ENCODE measurements at regions not wholly inside any gene's neighbourhood (a gene's known extent, or its start where the extent isn't known, plus 50 kb on each side); places are given as distances from the start of the nearest gene placed in this dataset.

- in situ Hi-C loops (cut with MboI; ENCODE audit: low sequenced_read_pairs): no loop called here
- H3K9me3 ChIP-seq: no peaks in the 10 kb centered on the region
- H3K4me1 ChIP-seq: no peaks in the 10 kb centered on the region
- no peaks in the 10 kb centered on the region for H3K27me3 ChIP-seq (ENCODE audit: low read depth)
- no peaks in the 10 kb centered on the region for H3K36me3 ChIP-seq (replicated peaks)
- no peak overlapping the region for H3K4me3 ChIP-seq
- DNase-seq (ENCODE audit: low spot score in 2 of 2): no peak
Observed at GRCh38 chr5:98403131-98403530, 370.3 kb upstream of the RGMB start.

- Histone ChIP-seq H3K4me1 (no peaks in the 10 kb centered on the region), H3K36me3 (replicated peaks) (no peaks in the 10 kb centered on the region), H3K9me3 (no peaks in the 10 kb centered on the region), H3K27me3 (ENCODE audit: low read depth) (no peaks in the 10 kb centered on the region), H3K4me3 (no peak overlapping the region)
- in situ Hi-C loops (cut with MboI; ENCODE audit: low sequenced_read_pairs): no loop called here
- DNase-seq (ENCODE audit: low spot score in 2 of 2): no peak
Observed at GRCh38 chr5:98414938-98415337, 358.5 kb upstream of the RGMB start.

GRCh38 chr5:98415663-98416062 is 357.8 kb upstream of the RGMB start:
- Histone ChIP-seq H3K9me3 (no peaks in the 10 kb centered on the region), H3K4me1 (no peaks in the 10 kb centered on the region), H3K36me3 (replicated peaks) (no peaks in the 10 kb centered on the region), H3K4me3 (no peak overlapping the region), H3K27me3 (ENCODE audit: low read depth) (no peaks in the 10 kb centered on the region; the same call in 1 of the 2 replicates)
- no peak for DNase-seq (ENCODE audit: low spot score in 2 of 2)
- in situ Hi-C loops (cut with MboI; ENCODE audit: low sequenced_read_pairs): no loop called here

GRCh38 chr5:98416541-98416940 is 356.9 kb upstream of the RGMB start:
- in situ Hi-C loops (cut with MboI; ENCODE audit: low sequenced_read_pairs): no loop called here

GRCh38 chr5:98419825-98420224 is 353.6 kb upstream of the RGMB start:
- Histone ChIP-seq H3K4me3 (no peak overlapping the region), H3K27me3 (ENCODE audit: low read depth) (no peaks in the 10 kb centered on the region; the same call in 1 of the 2 replicates), H3K4me1 (no peaks in the 10 kb centered on the region), H3K36me3 (replicated peaks) (no peaks in the 10 kb centered on the region), H3K9me3 (no peaks in the 10 kb centered on the region)
- DNase-seq (ENCODE audit: low spot score in 2 of 2): no peak
- in situ Hi-C loops (cut with MboI; ENCODE audit: low sequenced_read_pairs): no loop called here

More at GRCh38 chr5:98416541-98416940, 356.9 kb upstream of the RGMB start:
- H3K4me3 ChIP-seq: no peak overlapping the region
- no peaks in the 10 kb centered on the region; the same call in 1 of the 2 replicates for H3K27me3 ChIP-seq (ENCODE audit: low read depth)
- H3K9me3 ChIP-seq: no peaks in the 10 kb centered on the region
- H3K36me3 ChIP-seq (replicated peaks): no peaks in the 10 kb centered on the region
- H3K4me1 ChIP-seq: no peaks in the 10 kb centered on the region
- DNase-seq (ENCODE audit: low spot score in 2 of 2): no peak

- Histone ChIP-seq H3K9me3 (no peaks in the 10 kb centered on the region), H3K4me1 (no peaks in the 10 kb centered on the region), H3K36me3 (replicated peaks) (no peaks in the 10 kb centered on the region), H3K4me3 (no peak overlapping the region), H3K27me3 (ENCODE audit: low read depth) (no peaks in the 10 kb centered on the region; the same call in 1 of the 2 replicates)
- in situ Hi-C loops (cut with MboI; ENCODE audit: low sequenced_read_pairs): no loop called here
- DNase-seq (ENCODE audit: low spot score in 2 of 2): no peak
Observed at GRCh38 chr5:98424681-98425450, 348.6 kb upstream of the RGMB start.

GRCh38 chr5:98425640-98426039 is 347.8 kb upstream of the RGMB start:
- in situ Hi-C loops (cut with MboI; ENCODE audit: low sequenced_read_pairs): no loop called here
- Histone ChIP-seq H3K36me3 (replicated peaks) (no peaks in the 10 kb centered on the region), H3K9me3 (no peaks in the 10 kb centered on the region), H3K27me3 (ENCODE audit: low read depth) (no peaks in the 10 kb centered on the region), H3K4me3 (no peak overlapping the region), H3K4me1 (no peaks in the 10 kb centered on the region)
- no peak for DNase-seq (ENCODE audit: low spot score in 2 of 2)

- in situ Hi-C loops (cut with MboI; ENCODE audit: low sequenced_read_pairs): no loop called here
- H3K36me3 ChIP-seq (replicated peaks): no peaks in the 10 kb centered on the region
- no peaks in the 10 kb centered on the region for H3K27me3 ChIP-seq (ENCODE audit: low read depth)
- no peaks in the 10 kb centered on the region for H3K9me3 ChIP-seq
- no peak overlapping the region for H3K4me3 ChIP-seq
- DNase-seq (ENCODE audit: low spot score in 2 of 2): no peak
- H3K4me1 ChIP-seq: no peaks in the 10 kb centered on the region
Observed at GRCh38 chr5:98428806-98429205, 344.7 kb upstream of the RGMB start.

- no peak for DNase-seq (ENCODE audit: low spot score in 2 of 2)
- H3K4me3 ChIP-seq: no peak overlapping the region
- no peaks in the 10 kb centered on the region for H3K36me3 ChIP-seq (replicated peaks)
- no peaks in the 10 kb centered on the region for H3K27me3 ChIP-seq (ENCODE audit: low read depth)
- in situ Hi-C loops (cut with MboI; ENCODE audit: low sequenced_read_pairs): no loop called here
- no peaks in the 10 kb centered on the region for H3K9me3 ChIP-seq
- H3K4me1 ChIP-seq: no peaks in the 10 kb centered on the region
Observed at GRCh38 chr5:98432378-98432777, 341.1 kb upstream of the RGMB start.

- no peak overlapping the region for H3K4me3 ChIP-seq
- in situ Hi-C loops (cut with MboI; ENCODE audit: low sequenced_read_pairs): no loop called here
- H3K4me1 ChIP-seq: no peaks in the 10 kb centered on the region
- H3K36me3 ChIP-seq (replicated peaks): no peaks in the 10 kb centered on the region
- no peaks in the 10 kb centered on the region for H3K9me3 ChIP-seq
- H3K27me3 ChIP-seq (ENCODE audit: low read depth): no peaks in the 10 kb centered on the region
- DNase-seq (ENCODE audit: low spot score in 2 of 2): no peak
Observed at GRCh38 chr5:98433022-98433421, 340.4 kb upstream of the RGMB start.

- Histone ChIP-seq H3K4me1 (no peaks in the 10 kb centered on the region), H3K4me3 (no peak overlapping the region), H3K27me3 (ENCODE audit: low read depth) (no peaks in the 10 kb centered on the region), H3K9me3 (no peaks in the 10 kb centered on the region), H3K36me3 (replicated peaks) (no peaks in the 10 kb centered on the region)
- in situ Hi-C loops (cut with MboI; ENCODE audit: low sequenced_read_pairs): no loop called here
- DNase-seq (ENCODE audit: low spot score in 2 of 2): no peak
Observed at GRCh38 chr5:98433673-98434072, 339.8 kb upstream of the RGMB start.

GRCh38 chr5:98436667-98437066 is 336.8 kb upstream of the RGMB start:
- no peaks in the 10 kb centered on the region for H3K36me3 ChIP-seq (replicated peaks)
- H3K27me3 ChIP-seq (ENCODE audit: low read depth): no peaks in the 10 kb centered on the region
- DNase-seq (ENCODE audit: low spot score in 2 of 2): no peak
- in situ Hi-C loops (cut with MboI; ENCODE audit: low sequenced_read_pairs): no loop called here
- H3K4me3 ChIP-seq: no peak overlapping the region
- no peaks in the 10 kb centered on the region for H3K9me3 ChIP-seq
- H3K4me1 ChIP-seq: no peaks in the 10 kb centered on the region

- in situ Hi-C loops (cut with MboI; ENCODE audit: low sequenced_read_pairs): no loop called here
- Histone ChIP-seq H3K9me3 (no peaks in the 10 kb centered on the region), H3K27me3 (ENCODE audit: low read depth) (no peaks in the 10 kb centered on the region), H3K4me3 (no peak overlapping the region), H3K4me1 (no peaks in the 10 kb centered on the region; the same call in 1 of the 2 replicates), H3K36me3 (replicated peaks) (no peaks in the 10 kb centered on the region)
- peak in 1 of 2 experiments; percentile 15 for DNase-seq (ENCODE audit: low spot score in 2 of 2)
Observed at GRCh38 chr5:98442448-98442847, 331.0 kb upstream of the RGMB start.

- in situ Hi-C loops (cut with MboI; ENCODE audit: low sequenced_read_pairs): no loop called here
Observed at GRCh38 chr5:98443881-98444280, 329.6 kb upstream of the RGMB start.

GRCh38 chr5:98453296-98453695 is 320.2 kb upstream of the RGMB start:
- DNase-seq (ENCODE audit: low spot score in 2 of 2): no peak
- H3K36me3 ChIP-seq (replicated peaks): no peaks in the 10 kb centered on the region
- no peaks in the 10 kb centered on the region for H3K4me1 ChIP-seq
- no peaks in the 10 kb centered on the region for H3K27me3 ChIP-seq (ENCODE audit: low read depth)
- H3K9me3 ChIP-seq: no peaks in the 10 kb centered on the region
- H3K4me3 ChIP-seq: no peak overlapping the region
- in situ Hi-C loops (cut with MboI; ENCODE audit: low sequenced_read_pairs): no loop called here

More at GRCh38 chr5:98443881-98444280, 329.6 kb upstream of the RGMB start:
- Histone ChIP-seq H3K9me3 (no peaks in the 10 kb centered on the region), H3K4me3 (no peak overlapping the region), H3K36me3 (replicated peaks) (no peaks in the 10 kb centered on the region), H3K27me3 (ENCODE audit: low read depth) (no peaks in the 10 kb centered on the region), H3K4me1 (no peaks in the 10 kb centered on the region; the same call in 1 of the 2 replicates)
- DNase-seq (ENCODE audit: low spot score in 2 of 2): no peak

Data from HAP-1 (cell line).